NT2/D1 (cell line): ENCODE measurements at regions not wholly inside any gene's neighbourhood (a gene's known extent, or its start where the extent isn't known, plus 50 kb on each side); places are given as distances from the start of the nearest gene placed in this dataset.

ENCODE experiments used
- SUZ12 ChIP-seq: IDR thresholded peaks from 2 replicates; pipeline ENCODE4 v1.6.1; 2011; ENCODE audit not compliant: insufficient read length, insufficient read depth; ENCODE audit errors: extremely low read depth
- YY1 ChIP-seq: IDR thresholded peaks from 2 replicates; pipeline ENCODE4 v1.6.1; 2011; ENCODE audit not compliant: insufficient read length, insufficient read depth
- ZNF274 ChIP-seq: IDR thresholded peaks from 2 replicates; pipeline ENCODE4 v1.6.1; 2011; ENCODE audit warnings: mild to moderate bottlenecking, low read depth, low read length

DNA sequence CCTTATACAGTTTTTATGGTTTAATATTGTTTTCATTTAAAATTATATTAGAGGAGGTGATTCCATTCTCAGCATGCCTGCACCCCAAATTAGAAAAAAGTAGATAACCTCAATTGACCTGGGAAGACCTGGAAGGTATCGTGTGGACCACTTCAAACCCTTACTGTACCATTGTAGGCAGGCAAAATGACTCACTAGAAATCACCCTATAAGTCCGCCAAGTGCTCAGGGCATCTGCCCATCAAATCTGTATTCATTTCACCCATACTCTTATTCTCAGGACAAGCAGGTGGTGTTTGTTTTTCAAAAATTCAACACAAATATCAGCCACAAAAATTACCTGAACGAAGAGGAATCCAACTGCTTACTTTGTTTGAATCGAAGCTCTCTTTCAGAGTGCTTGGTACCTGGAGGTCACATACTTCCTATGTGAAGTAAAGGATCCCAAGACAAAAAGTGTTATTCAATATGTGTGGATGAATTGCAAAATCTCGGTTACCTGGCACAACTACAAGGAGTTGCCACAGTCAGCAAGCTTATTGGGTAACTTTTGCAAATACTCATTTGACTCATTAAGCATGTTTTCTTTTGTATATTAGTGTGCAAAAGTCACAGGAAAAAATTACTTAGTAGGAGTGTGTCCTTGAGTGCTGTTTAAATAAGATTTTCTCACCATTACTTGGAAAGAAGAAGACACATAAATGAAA, 216.2 kb downstream of the ENC1 start:
- TF ChIP-seq ZNF274 (no peak), YY1 (no peak), SUZ12 (no peak)
